Kidney tubule cell (primary cell): ENCODE measurements at regions not wholly inside any gene's neighbourhood (a gene's known extent, or its start where the extent isn't known, plus 50 kb on each side); places are given as distances from the start of the nearest gene placed in this dataset.
"Not testable (repeated sequence)": the region's sequence is repeated elsewhere in the genome, so short reads cannot be mapped to it uniquely, and the experiment has no call there.

Experiments used
- DNase-seq: peaks from one replicate; pipeline ENCODE4 v3.0.0-alpha.2; 2018; ENCODE audit warnings: low spot score

- no peak for DNase-seq
Observed at GRCh38 chr7:85320699-85321476, 134.0 kb upstream of the SEMA3D start.

GRCh38 chr7:85316489-85316888, 129.6 kb upstream of the SEMA3D start:
- DNase-seq = no peak

- DNase-seq = no peak
Observed at GRCh38 chr7:85310301-85310700, 123.4 kb upstream of the SEMA3D start.

- no peak for DNase-seq
Observed at GRCh38 chr7:85306115-85306514, 119.3 kb upstream of the SEMA3D start.

- DNase-seq = no peak
Observed at GRCh38 chr7:85294176-85294575, 107.3 kb upstream of the SEMA3D start.

- no peak for DNase-seq
Observed at GRCh38 chr7:85292908-85293576, 106.2 kb upstream of the SEMA3D start.

- DNase-seq = no peak
Observed at GRCh38 chr7:85290269-85290668, 103.4 kb upstream of the SEMA3D start.

- no peak for DNase-seq
Observed at GRCh38 chr7:85289279-85289678, 102.4 kb upstream of the SEMA3D start.

- DNase-seq = no peak
Observed at GRCh38 chr7:85287106-85287825, 100.4 kb upstream of the SEMA3D start.

GRCh38 chr7:85286446-85286845, 99.6 kb upstream of the SEMA3D start:
- DNase-seq = no peak

GRCh38 chr7:85285527-85285926, 98.7 kb upstream of the SEMA3D start:
- DNase-seq = no peak

- no peak for DNase-seq
Observed at GRCh38 chr7:85275204-85275603, 88.3 kb upstream of the SEMA3D start.

GRCh38 chr7:85274454-85274853, 87.6 kb upstream of the SEMA3D start:
- no peak for DNase-seq

GRCh38 chr7:85262891-85263290, 76.0 kb upstream of the SEMA3D start:
- DNase-seq = no peak

GRCh38 chr7:85261336-85261735, 74.5 kb upstream of the SEMA3D start:
- DNase-seq = no peak

GRCh38 chr7:85249787-85250186, 62.9 kb upstream of the SEMA3D start:
- not testable (repeated sequence) for DNase-seq

- no peak for DNase-seq
Observed at GRCh38 chr7:85239109-85239508, 52.3 kb upstream of the SEMA3D start.

- DNase-seq = no peak
Observed at GRCh38 chr7:85237721-85238120, 50.9 kb upstream of the SEMA3D start.
